ENCODE measurements at regions not wholly inside any gene's neighbourhood (a gene's known extent, or its start where the extent isn't known, plus 50 kb on each side); places are given as distances from the start of the nearest gene placed in this dataset.

DNA sequence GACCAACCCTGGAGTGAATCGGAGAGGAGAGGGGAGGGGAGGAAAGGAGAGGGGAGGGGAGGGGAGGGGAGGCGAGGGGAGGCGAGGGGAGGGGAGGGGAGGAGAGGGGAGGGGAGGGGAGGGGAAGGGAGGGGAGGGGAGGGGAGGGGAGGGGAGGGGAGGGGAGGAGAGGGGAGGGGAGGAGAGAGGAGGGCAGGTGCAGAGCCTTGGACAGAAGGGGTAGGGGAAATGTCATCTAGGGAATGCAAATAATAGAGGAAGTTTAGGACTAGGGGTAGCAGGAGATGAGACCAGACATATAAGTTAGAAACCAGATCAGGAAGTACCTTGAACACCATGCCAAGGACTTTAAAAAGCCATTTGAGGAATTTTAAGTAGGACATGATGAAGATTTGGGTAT lies 119.8 kb downstream of the RBFOX3 start:
- H3K27ac ChIP-seq = no peak overlapping the region
- TF ChIP-seq, protein P1, sequence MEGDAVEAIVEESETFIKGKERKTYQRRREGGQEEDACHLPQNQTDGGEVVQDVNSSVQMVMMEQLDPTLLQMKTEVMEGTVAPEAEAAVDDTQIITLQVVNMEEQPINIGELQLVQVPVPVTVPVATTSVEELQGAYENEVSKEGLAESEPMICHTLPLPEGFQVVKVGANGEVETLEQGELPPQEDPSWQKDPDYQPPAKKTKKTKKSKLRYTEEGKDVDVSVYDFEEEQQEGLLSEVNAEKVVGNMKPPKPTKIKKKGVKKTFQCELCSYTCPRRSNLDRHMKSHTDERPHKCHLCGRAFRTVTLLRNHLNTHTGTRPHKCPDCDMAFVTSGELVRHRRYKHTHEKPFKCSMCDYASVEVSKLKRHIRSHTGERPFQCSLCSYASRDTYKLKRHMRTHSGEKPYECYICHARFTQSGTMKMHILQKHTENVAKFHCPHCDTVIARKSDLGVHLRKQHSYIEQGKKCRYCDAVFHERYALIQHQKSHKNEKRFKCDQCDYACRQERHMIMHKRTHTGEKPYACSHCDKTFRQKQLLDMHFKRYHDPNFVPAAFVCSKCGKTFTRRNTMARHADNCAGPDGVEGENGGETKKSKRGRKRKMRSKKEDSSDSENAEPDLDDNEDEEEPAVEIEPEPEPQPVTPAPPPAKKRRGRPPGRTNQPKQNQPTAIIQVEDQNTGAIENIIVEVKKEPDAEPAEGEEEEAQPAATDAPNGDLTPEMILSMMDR (IDR thresholded peaks at IDR 0.05) = no peak
- H3K9me3 ChIP-seq = peaks cover 0 to 7% (median 0%) of the 10 kb centered on the region in 3 donors
- no peak for DNase-seq
- H3K4me1 ChIP-seq = no peaks in the 10 kb centered on the region
- no peak overlapping the region for H3K4me3 ChIP-seq
- peaks cover 0 to 41% of the 10 kb centered on the region in 2 donors for H3K27me3 ChIP-seq
- H3K36me3 ChIP-seq = no peaks in the 10 kb centered on the region
- intact Hi-C loops (cut with DNase I; ENCODE audit: low total_unique reads) = no loop called here

DNA sequence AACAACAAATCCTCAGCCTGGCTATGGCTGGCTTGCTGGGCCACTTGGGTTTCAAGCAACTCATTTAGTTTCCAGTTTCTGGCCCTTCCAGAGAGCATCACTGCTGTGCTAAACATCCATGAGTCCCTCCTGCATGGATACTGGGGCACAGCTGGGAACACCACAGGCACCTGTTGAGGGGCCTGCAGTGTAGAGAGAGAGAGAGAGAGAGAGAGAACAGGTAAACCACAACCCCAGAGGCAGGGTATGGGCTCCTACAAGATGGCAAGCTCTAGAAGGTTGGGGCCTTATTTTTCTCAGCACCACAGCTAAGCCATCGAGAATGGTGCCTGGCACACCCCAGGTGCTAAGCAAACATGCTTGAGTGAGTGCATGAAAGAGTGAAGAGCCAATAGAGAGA lies 120.3 kb downstream of the RBFOX3 start:
- Histone ChIP-seq H3K36me3 (no peaks in the 10 kb centered on the region), H3K27me3 (peaks cover 0 to 46% of the 10 kb centered on the region in 2 donors), H3K4me1 (no peaks in the 10 kb centered on the region), H3K9me3 (peaks cover 0 to 7% (median 0%) of the 10 kb centered on the region in 3 donors), H3K27ac (no peak overlapping the region), H3K4me3 (no peak overlapping the region)
- no peak for DNase-seq
- intact Hi-C loops (cut with DNase I; ENCODE audit: low total_unique reads) = no loop called here
- TF ChIP-seq, protein P1 (IDR thresholded peaks at IDR 0.05) = no peak

DNA sequence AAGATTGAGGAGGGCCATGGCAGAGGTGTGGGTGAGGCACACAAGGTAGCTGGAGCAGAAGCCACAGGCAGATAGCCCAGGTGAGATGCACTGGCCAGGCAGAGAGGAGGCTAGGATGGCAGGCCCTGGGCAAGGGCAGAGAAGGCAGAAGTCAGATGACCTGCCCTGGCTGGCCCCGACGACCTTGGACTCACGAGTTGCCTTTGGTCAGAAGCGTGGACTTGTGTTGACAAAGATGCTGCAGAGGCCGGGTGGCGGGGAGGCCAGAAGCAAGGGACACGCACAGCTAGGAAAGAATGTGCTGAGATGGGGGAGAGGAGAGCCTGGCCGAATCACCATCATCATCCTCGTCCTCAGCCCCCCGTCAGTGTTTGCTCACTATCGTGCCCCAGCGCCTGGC lies 123.7 kb downstream of the RBFOX3 start:
- Histone ChIP-seq H3K9me3 (no peaks in the 10 kb centered on the region), H3K4me3 (no peak overlapping the region), H3K4me1 (no peaks in the 10 kb centered on the region), H3K27ac (no peak overlapping the region), H3K27me3 (peaks cover 0 to 68% of the 10 kb centered on the region in 2 donors), H3K36me3 (no peaks in the 10 kb centered on the region)
- intact Hi-C loops (cut with DNase I; ENCODE audit: low total_unique reads) = no loop called here
- DNase-seq = no peak
- TF ChIP-seq, protein P1 (IDR thresholded peaks at IDR 0.05) = no peak

DNA sequence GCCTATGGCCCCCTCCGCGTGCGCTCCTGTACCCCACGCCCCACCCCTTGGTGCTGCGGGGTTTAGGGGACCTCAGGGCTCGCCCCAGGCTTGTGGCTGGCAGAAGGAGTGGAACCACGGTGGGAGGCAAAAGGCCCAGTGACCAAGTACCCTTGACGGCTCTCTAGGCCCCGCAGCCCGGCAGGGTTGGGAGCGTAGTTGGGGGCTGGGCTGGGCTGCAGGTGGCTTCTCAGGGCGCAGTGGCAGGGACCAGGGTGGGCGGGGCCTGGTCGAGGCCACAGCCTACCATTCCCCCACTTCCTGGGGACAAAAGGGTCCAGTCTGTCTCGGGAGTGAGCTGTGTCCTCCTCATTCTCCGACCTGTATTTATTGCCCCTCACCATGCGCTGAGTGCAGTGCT lies 124.9 kb downstream of the RBFOX3 start:
- Histone ChIP-seq H3K36me3 (no peaks in the 10 kb centered on the region), H3K27me3 (peaks cover 0 to 75% of the 10 kb centered on the region in 2 donors), H3K9me3 (no peaks in the 10 kb centered on the region), H3K27ac (no peak overlapping the region), H3K4me1 (no peaks in the 10 kb centered on the region), H3K4me3 (no peak overlapping the region)
- no peak for DNase-seq
- TF ChIP-seq, protein P1 (IDR thresholded peaks at IDR 0.05) = no peak
- intact Hi-C loops (cut with DNase I; ENCODE audit: low total_unique reads) = no loop called here

DNA sequence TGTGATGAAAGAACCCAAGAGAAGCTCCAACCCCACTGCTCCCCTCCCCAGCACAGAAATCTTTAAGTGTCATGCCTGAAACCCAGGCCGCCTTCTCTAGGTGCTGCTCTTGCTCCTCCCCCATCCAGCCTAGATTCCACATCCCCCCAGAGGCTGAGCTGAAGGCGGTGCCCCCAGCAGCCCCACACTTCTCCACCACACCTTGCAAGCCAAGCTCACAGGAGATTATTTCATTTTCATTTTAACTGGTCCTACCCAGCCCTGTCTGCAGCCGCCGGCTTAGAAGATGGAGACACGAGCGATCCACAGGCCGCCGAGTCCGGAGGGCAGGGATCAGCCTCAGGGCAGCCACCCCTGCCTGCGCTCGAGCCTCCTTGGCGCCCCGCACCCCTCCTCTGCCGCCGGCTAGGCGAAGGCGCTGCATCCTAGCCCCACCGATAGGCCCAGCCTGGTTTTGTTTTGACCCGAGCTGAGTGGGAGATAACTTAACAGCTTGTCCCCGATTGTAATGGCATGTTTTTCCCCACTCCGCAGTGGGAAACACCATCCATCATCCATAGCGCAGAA lies 125.3 kb downstream of the RBFOX3 start:
- Histone ChIP-seq H3K27me3 (peaks cover 0 to 80% of the 10 kb centered on the region in 2 donors), H3K4me1 (no peaks in the 10 kb centered on the region), H3K9me3 (no peaks in the 10 kb centered on the region), H3K4me3 (no peak overlapping the region), H3K36me3 (no peaks in the 10 kb centered on the region), H3K27ac (no peak overlapping the region)
- no peak for DNase-seq
- TF ChIP-seq, protein P1 (IDR thresholded peaks at IDR 0.05) = no peak
- intact Hi-C loops (cut with DNase I; ENCODE audit: low total_unique reads) = no loop called here
